Effector memory CD8-positive, alpha-beta T cell (primary cell): ENCODE measurements at regions not wholly inside any gene's neighbourhood (a gene's known extent, or its start where the extent isn't known, plus 50 kb on each side); places are given as distances from the start of the nearest gene placed in this dataset.

Source experiments
- ATAC-seq: fragments of 150-1000 bp; cut with Tn5 transposase; replicated peaks from 2 replicates; pipeline ENCODE4 v1.10.0; 2021; ENCODE audit warnings: mild to moderate bottlenecking, moderate library complexity
- DNase-seq, 3 experiments: peaks; one replicate each; pipeline ENCODE4 v3.0.0; 2021
- H3K27ac Mint-ChIP-seq, 2 donors: one replicate each; pipeline ENCODE4 v1.8.0; 2022; ENCODE audit warnings: mild to moderate bottlenecking in 2 of 2, mixed read lengths in 2 of 2, moderate library complexity in 2 of 2
- H3K27me3 Mint-ChIP-seq, 2 donors: one replicate each; pipeline ENCODE4 v1.8.0; 2022; ENCODE audit warnings: mixed read lengths in 2 of 2
- H3K36me3 Mint-ChIP-seq: one replicate; pipeline ENCODE4 v1.8.0; 2022; ENCODE audit warnings: mild to moderate bottlenecking, moderate library complexity, mixed read lengths; ENCODE audit not compliant: insufficient read depth
- H3K4me1 Mint-ChIP-seq, 2 donors: one replicate each; pipeline ENCODE4 v1.8.0; 2022; ENCODE audit warnings: low read depth in 2 of 2, mixed read lengths in 2 of 2
- H3K4me3 Mint-ChIP-seq, 2 donors: one replicate each; pipeline ENCODE4 v1.8.0; 2022; ENCODE audit warnings: mild to moderate bottlenecking in 2 of 2, mixed read lengths in 2 of 2, moderate library complexity in 2 of 2
- H3K9me3 Mint-ChIP-seq, 2 donors: one replicate each; pipeline ENCODE4 v1.8.0; 2022; ENCODE audit warnings: mixed read lengths in 2 of 2

DNA sequence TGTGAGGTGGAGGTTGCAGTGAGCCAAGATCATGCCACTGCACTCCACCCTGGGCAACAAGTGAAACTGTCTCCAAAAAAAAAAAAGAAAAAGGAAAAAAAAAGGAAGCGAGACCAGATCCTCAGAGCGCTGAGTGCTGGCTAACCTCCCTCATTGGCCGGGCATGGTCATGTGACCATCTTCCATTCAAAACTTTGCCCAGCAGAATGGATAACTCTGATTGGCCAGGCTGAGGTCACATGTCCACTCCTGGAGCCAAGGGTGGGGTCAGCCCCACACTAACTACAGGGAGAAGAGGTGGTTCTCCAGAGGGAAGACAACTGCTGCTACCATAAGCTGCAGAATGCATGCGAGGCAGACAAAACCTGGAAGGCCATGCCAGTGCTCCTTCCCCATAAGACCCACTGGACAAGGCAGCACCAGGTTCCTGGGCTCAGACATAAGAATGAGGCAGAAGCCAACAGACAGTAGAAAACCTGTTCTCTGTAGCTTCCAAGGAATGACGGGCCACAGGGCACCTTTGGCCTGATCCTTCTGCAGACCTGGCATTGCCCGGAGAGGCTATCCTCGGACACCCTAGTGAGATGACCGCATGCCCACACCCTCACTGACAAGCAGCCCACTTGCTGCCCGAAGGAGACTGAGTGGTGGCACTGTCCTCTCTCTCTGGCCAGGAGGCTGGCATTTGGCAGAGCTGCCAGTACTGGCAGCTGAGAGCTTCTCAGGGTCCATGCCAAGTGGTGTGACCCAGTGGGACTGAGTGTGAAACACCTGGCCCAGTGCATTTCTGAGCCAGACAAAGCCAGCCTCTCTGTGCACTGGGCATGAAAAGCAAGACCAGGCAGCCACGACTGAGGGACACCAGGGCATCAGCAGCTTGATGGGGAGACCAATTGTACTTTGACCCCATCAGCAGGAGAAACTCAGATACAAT, 311.9 kb upstream of the SULF2 start:
- H3K4me3 Mint-ChIP-seq: no peak overlapping the region
- H3K27ac Mint-ChIP-seq: no peak overlapping the region
- H3K36me3 Mint-ChIP-seq: no peaks in the 10 kb centered on the region
- H3K27me3 Mint-ChIP-seq: peaks cover 14 to 40% of the 10 kb centered on the region in 2 donors
- H3K4me1 Mint-ChIP-seq: no peaks in the 10 kb centered on the region
- H3K9me3 Mint-ChIP-seq: no peaks in the 10 kb centered on the region
- ATAC-seq (no peak), DNase-seq (no peak)

DNA sequence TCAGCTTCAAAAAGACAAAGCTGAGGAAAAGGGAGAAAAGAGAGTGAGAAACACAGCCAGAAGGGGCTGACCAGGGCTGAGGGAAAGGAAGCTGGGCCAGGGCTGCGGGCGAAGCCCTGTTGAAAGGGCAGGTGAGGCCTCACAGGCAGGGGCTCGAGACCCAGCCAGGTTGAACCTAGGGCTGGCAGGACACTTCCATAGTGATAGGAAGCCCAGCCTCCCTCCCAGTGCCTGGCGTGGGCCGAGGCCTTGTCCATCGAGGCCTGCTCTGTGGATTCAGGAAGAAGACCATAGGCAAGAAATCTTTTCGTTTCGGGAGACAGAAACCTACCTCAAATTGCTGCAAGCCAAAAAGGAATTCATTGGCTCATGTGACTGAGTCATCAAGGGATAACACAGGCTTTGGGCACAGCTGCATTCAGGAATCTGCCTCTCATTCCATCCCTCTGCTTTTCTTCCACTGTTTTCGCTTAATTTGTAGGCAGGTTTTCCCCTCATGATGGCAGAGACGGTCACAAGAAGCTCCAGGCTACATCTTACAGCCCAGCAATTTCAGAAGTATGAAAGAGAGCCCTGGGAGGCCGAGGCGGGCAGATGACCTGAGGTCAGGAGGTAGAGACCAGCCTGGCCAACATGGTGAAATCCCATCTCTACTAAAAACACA, 311.1 kb upstream of the SULF2 start:
- Mint-ChIP-seq H3K4me3 (no peak overlapping the region), H3K27me3 (peaks cover 15 to 46% of the 10 kb centered on the region in 2 donors), H3K9me3 (no peaks in the 10 kb centered on the region), H3K27ac (no peak overlapping the region), H3K36me3 (no peaks in the 10 kb centered on the region), H3K4me1 (no peaks in the 10 kb centered on the region)
- DNase-seq: no peak
- ATAC-seq: no peak

DNA sequence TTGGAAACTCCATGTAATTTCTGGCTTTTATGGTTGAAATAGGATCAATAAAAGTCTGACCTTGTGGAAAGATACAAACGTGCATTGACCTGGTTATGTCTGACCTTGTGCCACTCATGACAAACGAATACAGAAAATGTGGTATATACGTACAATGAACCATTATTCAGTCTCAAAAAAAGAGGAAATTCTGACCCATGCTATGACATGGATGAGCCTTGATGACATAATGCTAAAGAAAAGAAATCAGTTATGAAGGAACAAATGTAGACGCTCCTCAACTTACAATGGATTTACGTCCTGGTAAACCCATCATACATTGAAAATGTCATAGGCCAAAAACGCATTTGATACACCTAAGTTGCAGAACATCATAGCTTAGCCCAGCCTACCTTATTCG, 309.7 kb upstream of the SULF2 start:
- Mint-ChIP-seq H3K9me3 (no peaks in the 10 kb centered on the region), H3K27ac (no peak overlapping the region), H3K4me1 (no peaks in the 10 kb centered on the region), H3K4me3 (no peak overlapping the region), H3K27me3 (peaks cover 21 to 50% of the 10 kb centered on the region in 2 donors), H3K36me3 (no peaks in the 10 kb centered on the region)
- ATAC-seq (no peak), DNase-seq (no peak)

DNA sequence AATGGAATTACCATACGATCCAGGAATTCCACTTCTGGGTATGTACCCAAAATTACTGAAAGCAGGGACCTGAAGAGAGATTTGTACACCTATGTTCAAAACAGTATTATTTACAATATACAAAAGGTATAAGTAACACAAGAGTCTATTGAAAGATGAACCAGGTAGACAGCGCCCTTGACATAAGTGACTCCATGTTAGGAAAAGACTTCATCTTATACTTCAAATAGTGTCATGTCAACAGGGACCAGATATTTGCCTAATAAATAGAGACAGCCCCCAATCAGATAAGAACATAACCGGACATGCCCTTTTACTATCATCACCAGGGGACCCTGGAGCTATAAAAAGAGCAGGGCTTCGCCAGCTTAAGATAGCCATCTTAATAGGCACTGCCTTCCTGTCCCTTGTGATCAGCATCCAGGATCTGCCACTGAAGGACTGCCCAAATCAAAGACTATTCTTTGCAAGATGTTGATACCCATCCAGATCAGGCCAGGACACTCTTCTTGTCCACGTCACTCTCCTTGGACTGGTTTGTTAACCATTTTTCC, 309.0 kb upstream of the SULF2 start:
- Mint-ChIP-seq H3K36me3 (no peaks in the 10 kb centered on the region), H3K9me3 (no peaks in the 10 kb centered on the region), H3K4me3 (no peak overlapping the region), H3K27ac (no peak overlapping the region), H3K4me1 (no peaks in the 10 kb centered on the region), H3K27me3 (peaks cover 28 to 51% of the 10 kb centered on the region in 2 donors)
- ATAC-seq (no peak), DNase-seq (no peak)

DNA sequence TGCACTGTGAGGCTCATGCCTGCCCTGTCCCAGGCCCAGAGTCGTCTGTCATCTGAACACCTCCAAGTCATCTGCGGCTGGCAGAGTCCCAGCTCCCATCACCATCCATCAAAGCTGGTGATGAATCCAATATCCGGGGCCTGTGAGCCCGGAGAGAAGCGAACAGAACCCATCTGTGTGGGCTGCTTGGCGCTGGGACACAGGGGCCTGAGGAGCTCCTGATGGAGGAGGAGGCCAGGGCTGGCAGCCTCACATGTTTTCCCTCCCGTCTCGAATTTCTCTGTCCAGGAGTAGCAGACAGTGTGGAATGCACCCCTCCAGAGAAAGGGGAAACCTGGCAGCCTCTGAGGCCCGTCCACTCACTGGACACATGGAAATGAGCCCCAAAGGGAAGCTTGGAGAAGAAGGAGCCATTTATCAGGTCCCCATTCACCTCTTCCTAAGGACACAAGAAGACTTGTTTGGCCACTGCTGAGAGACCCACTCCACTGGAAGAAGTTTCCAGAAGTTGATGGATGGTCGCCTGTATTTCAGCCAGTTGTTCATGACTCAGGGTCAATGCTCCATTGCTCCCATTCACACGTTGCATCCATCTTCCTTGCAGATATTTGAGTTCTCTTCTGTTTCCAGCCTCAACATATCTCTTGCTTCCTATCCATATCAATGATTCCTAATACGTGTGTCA, 307.5 kb upstream of the SULF2 start:
- no peaks in the 10 kb centered on the region for H3K36me3 Mint-ChIP-seq
- ATAC-seq: no peak
- no peak overlapping the region for H3K27ac Mint-ChIP-seq

DNA sequence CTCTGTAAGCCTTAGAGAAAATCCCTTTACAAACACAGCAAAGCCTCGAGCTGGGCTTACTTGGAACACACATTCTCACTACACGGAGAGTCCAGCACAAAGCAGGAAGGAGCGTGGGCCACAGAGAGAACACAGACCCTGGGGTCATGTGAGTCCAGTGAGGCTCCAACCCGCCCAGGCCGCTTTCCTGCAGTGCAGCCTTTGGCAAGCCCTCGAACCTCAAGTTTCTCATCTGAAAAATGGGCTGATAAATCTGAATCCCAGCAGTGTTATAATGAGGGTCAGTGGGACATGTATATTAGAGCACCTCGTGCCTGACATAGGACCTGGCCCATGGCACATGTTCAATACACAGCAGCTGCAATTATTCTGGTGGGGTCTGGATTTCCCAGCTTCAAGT, 305.5 kb upstream of the SULF2 start:
- ATAC-seq (no peak), DNase-seq (no peak)
- Mint-ChIP-seq H3K27me3 (peaks cover 51 to 82% of the 10 kb centered on the region in 2 donors), H3K9me3 (no peaks in the 10 kb centered on the region), H3K4me1 (no peaks in the 10 kb centered on the region), H3K4me3 (no peak overlapping the region), H3K27ac (no peak overlapping the region), H3K36me3 (no peaks in the 10 kb centered on the region)

More for the DNA sequence above, 307.5 kb upstream of the SULF2 start:
- Mint-ChIP-seq H3K9me3 (no peaks in the 10 kb centered on the region), H3K4me3 (no peak overlapping the region), H3K27me3 (peaks cover 42 to 66% of the 10 kb centered on the region in 2 donors), H3K4me1 (no peaks in the 10 kb centered on the region)
- no peak for DNase-seq

DNA sequence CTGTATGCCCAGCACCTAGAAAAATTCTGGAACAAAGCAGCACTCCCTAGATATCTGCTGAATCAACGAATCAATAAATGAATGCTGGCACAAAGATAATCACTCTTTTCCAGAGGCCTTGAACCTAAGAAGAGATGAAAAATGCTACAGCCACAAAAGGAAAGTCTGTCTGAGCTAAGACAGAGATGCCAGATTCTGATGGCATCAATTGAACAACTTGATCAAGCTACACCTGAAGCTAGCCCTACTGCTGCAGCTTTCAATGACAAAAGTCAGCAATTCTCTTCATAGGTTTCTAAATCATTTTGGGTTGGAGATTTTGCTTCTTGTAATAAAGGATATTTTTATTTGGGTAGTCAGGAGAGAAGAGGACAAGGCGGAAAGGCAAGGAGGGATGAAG, 305.0 kb upstream of the SULF2 start:
- Mint-ChIP-seq H3K4me1 (no peaks in the 10 kb centered on the region), H3K36me3 (no peaks in the 10 kb centered on the region), H3K27ac (no peak overlapping the region), H3K4me3 (no peak overlapping the region), H3K27me3 (peaks cover 56 to 82% of the 10 kb centered on the region in 2 donors), H3K9me3 (no peaks in the 10 kb centered on the region)
- DNase-seq: no peak
- no peak for ATAC-seq

DNA sequence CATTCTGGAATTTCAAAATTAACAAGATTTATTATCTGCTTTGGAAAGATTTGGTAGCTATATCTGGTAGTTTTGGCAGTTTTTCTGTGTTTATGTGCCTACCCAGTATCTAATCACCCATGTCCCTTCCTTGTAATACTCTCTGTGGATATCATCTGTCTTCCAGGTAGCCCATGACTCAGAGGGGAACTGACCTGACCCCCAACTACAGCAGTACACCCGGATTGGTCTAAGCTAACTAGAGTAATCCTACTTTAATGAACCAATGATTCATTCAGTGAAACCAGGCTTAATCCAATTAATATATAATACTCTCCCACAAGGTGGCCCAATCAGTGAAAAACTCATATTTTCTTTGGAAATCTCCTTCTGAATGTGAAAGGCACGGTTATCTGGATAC, 295.3 kb upstream of the SULF2 start:
- Mint-ChIP-seq H3K27me3 (peaks cover 50 to 73% of the 10 kb centered on the region in 2 donors), H3K4me3 (no peak overlapping the region), H3K9me3 (peaks cover 4 to 6% of the 10 kb centered on the region in 2 donors), H3K27ac (no peak overlapping the region), H3K36me3 (no peaks in the 10 kb centered on the region), H3K4me1 (peaks cover 0 to 2% of the 10 kb centered on the region in 2 donors)
- DNase-seq: no peak
- ATAC-seq: no peak

DNA sequence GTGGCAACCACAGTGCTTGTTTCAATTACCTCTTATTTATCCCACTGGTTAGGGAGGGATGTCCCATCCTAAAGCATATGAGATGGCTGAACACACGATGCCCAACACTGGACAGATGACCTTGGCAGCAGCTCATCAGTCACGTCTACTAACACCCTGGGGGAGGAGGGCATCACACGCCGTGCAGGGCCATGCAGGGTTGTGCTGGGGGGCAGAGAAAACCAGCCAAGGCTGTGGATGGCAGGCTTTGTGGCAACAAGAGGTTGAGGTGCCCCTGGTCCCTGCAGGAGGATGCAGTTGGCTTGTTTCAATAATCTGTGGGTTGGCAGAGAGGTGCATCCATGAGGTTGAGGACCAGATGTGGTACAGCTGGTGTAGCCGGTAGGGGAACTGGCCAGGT, 293.7 kb upstream of the SULF2 start:
- H3K4me3 Mint-ChIP-seq: no peak overlapping the region
- ATAC-seq: no peak
- H3K4me1 Mint-ChIP-seq: no peaks in the 10 kb centered on the region
- H3K27me3 Mint-ChIP-seq: peaks cover 40 to 65% of the 10 kb centered on the region in 2 donors
- no peak overlapping the region for H3K27ac Mint-ChIP-seq
- no peak for DNase-seq
- H3K36me3 Mint-ChIP-seq: no peaks in the 10 kb centered on the region
- peaks cover 4 to 6% of the 10 kb centered on the region in 2 donors for H3K9me3 Mint-ChIP-seq

DNA sequence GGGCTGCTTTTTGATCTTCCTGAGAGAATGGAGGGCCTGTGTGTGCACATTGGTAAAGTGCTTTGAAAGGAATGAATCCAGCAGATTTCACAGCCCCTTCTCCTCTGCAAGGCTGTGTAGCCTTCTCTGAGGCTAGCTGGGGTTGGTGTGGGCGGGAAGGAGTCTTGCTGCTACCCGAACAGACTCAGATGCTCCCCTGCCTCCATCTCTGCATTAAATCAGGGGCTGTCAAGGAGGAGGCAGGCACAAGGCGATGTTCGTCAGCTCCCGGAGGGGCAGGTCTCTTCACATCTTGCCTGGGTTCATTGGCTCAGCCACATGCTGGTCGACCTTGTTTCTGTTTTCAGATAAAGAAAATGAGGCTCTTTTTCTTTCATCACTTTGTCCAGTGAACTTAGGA, 291.5 kb upstream of the SULF2 start:
- no peak for ATAC-seq
- peaks cover 34 to 54% of the 10 kb centered on the region in 2 donors for H3K27me3 Mint-ChIP-seq

DNA sequence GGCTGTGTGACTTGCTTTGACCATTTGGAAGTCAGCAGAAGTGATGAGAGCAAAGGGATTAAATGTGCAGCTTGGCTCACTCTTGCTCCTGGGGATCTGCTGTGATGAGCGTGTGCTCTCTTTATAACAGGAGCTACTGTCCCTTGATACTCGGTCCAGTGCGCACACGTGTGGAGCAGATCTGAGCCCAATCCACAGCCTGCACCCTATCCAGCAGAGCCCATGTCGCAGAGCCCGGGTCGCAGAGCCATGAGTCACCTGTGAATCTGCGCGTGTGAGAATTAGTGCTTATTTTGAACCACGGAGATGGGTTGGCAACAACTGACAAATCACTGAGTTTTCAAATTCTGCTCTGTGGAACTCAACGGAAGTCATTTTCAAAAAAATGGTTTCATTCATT, 291.0 kb upstream of the SULF2 start:
- Mint-ChIP-seq H3K9me3 (peaks cover 0 to 4% of the 10 kb centered on the region in 2 donors), H3K36me3 (no peaks in the 10 kb centered on the region), H3K4me3 (no peak overlapping the region), H3K4me1 (no peaks in the 10 kb centered on the region), H3K27me3 (peaks cover 34 to 54% of the 10 kb centered on the region in 2 donors), H3K27ac (no peak overlapping the region)
- no peak for DNase-seq
- no peak for ATAC-seq

More for the DNA sequence above, 291.5 kb upstream of the SULF2 start:
- Mint-ChIP-seq H3K36me3 (no peaks in the 10 kb centered on the region), H3K4me3 (no peak overlapping the region), H3K4me1 (no peaks in the 10 kb centered on the region), H3K9me3 (peaks cover 0 to 4% of the 10 kb centered on the region in 2 donors), H3K27ac (no peak overlapping the region)
- DNase-seq: no peak

DNA sequence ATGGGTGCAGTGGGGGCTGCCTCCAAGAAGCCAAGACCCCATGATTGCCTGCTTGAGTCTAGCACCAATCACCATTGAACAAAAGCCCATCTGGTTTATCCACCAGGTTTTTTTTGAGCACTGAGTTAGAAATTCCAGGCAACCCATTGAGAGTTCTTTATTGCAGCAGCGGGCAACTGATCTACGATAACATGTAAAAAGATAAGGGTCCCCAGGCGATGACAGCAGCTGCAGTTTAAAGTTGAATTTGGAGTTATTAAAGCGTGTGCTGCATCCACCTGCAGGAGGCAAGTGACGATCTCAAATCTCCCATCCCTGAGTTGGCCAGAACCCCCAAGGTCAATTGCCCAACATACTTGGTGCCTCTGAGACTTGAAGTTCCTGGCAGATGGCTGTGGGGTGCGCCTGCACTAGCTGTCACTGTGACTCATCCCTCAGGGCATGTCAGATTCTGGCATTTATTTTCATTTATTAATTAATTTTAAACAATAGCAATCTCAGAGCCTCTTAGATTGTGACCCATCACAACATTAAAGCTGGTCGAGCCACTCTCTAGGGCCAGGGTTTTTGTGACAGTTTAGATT, 290.4 kb upstream of the SULF2 start:
- no peaks in the 10 kb centered on the region for H3K4me1 Mint-ChIP-seq

More for the DNA sequence above, 290.4 kb upstream of the SULF2 start:
- Mint-ChIP-seq H3K4me3 (no peak overlapping the region), H3K9me3 (peaks cover 0 to 4% of the 10 kb centered on the region in 2 donors), H3K27ac (no peak overlapping the region), H3K36me3 (no peaks in the 10 kb centered on the region), H3K27me3 (peaks cover 36 to 60% of the 10 kb centered on the region in 2 donors)
- no peak for ATAC-seq
- DNase-seq: no peak
